HL-60 (cell line): ENCODE measurements at regions not wholly inside any gene's neighbourhood (a gene's known extent, or its start where the extent isn't known, plus 50 kb on each side); places are given as distances from the start of the nearest gene placed in this dataset.

Source experiments
- DNase-seq, 2 experiments: peaks; one replicate each; pipeline ENCODE4 v3.0.0-alpha.2; 2010 to 2020; ENCODE audit warnings: low read depth in 1 of 2, low spot score in 1 of 2
- H3K27ac ChIP-seq: fragments of 250-450 bp; sonication (Bioruptor Pico); replicated peaks from 2 replicates; pipeline ENCODE4 v1.5.1; 2020; ENCODE audit warnings: mild to moderate bottlenecking, moderate library complexity
- H3K27me3 ChIP-seq: fragments of 250-450 bp; sonication (Bioruptor Pico); 2 replicates; pipeline ENCODE4 v1.5.1; 2021; ENCODE audit warnings: mild to moderate bottlenecking, moderate library complexity; ENCODE audit not compliant: insufficient read depth, poor library complexity, severe bottlenecking
- H3K4me3 ChIP-seq: replicated peaks from 2 replicates; pipeline ENCODE4 v1.5.1; 2011; ENCODE audit warnings: mild to moderate bottlenecking, control low read depth, low read length; ENCODE audit not compliant: insufficient read depth
- GABPA ChIP-seq: IDR thresholded peaks from 2 replicates; pipeline ENCODE4 v1.6.1; 2012; ENCODE audit warnings: low read depth
- POLR2AphosphoS5 ChIP-seq: IDR thresholded peaks from 2 replicates; pipeline ENCODE4 v1.6.1; 2012; ENCODE audit warnings: low read depth
- SPI1 ChIP-seq: IDR thresholded peaks from 2 replicates; pipeline ENCODE4 v1.6.1; 2012; ENCODE audit warnings: low read depth, mild to moderate bottlenecking, borderline replicate concordance
- TF ChIP-seq, protein P1 (sequence below): IDR thresholded peaks from one replicate; pipeline ENCODE4 v1.5.1; 2011; ENCODE audit warnings: low read length, control low read depth, inconsistent platforms; ENCODE audit not compliant: insufficient read depth
- TF ChIP-seq, protein P2 (sequence below): IDR thresholded peaks from 2 replicates; pipeline ENCODE4 v1.6.1; 2012; ENCODE audit warnings: low read depth; ENCODE audit not compliant: insufficient replicate concordance

DNA sequence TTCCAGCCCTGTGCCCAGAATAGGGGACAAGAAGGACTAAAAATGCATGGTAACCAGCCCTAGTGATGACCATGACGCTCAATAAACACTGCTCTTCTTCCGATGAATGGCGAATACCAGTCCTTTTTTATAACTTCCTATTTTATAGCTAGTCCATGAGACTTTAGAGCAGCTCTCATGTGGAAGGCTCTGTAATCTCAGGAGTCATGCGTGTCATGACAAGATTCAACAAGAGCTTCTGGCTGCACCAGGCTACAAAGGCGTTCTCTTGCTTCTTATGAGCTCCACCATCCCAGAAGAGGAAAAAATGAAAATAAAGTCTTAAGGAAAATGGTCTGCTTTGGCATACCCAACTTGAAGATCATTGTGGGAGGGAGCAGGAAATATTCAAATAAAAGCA, 141.0 kb downstream of the TMCO5A start:
- Histone ChIP-seq H3K4me3 (no peak overlapping the region), H3K27me3 (peaks cover 19% of the 10 kb centered on the region), H3K27ac (no peak overlapping the region)
- TF ChIP-seq, protein P1, sequence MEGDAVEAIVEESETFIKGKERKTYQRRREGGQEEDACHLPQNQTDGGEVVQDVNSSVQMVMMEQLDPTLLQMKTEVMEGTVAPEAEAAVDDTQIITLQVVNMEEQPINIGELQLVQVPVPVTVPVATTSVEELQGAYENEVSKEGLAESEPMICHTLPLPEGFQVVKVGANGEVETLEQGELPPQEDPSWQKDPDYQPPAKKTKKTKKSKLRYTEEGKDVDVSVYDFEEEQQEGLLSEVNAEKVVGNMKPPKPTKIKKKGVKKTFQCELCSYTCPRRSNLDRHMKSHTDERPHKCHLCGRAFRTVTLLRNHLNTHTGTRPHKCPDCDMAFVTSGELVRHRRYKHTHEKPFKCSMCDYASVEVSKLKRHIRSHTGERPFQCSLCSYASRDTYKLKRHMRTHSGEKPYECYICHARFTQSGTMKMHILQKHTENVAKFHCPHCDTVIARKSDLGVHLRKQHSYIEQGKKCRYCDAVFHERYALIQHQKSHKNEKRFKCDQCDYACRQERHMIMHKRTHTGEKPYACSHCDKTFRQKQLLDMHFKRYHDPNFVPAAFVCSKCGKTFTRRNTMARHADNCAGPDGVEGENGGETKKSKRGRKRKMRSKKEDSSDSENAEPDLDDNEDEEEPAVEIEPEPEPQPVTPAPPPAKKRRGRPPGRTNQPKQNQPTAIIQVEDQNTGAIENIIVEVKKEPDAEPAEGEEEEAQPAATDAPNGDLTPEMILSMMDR = no peak
- no peak for TF ChIP-seq POLR2AphosphoS5
- TF ChIP-seq GABPA = no peak
- TF ChIP-seq, protein P2, sequence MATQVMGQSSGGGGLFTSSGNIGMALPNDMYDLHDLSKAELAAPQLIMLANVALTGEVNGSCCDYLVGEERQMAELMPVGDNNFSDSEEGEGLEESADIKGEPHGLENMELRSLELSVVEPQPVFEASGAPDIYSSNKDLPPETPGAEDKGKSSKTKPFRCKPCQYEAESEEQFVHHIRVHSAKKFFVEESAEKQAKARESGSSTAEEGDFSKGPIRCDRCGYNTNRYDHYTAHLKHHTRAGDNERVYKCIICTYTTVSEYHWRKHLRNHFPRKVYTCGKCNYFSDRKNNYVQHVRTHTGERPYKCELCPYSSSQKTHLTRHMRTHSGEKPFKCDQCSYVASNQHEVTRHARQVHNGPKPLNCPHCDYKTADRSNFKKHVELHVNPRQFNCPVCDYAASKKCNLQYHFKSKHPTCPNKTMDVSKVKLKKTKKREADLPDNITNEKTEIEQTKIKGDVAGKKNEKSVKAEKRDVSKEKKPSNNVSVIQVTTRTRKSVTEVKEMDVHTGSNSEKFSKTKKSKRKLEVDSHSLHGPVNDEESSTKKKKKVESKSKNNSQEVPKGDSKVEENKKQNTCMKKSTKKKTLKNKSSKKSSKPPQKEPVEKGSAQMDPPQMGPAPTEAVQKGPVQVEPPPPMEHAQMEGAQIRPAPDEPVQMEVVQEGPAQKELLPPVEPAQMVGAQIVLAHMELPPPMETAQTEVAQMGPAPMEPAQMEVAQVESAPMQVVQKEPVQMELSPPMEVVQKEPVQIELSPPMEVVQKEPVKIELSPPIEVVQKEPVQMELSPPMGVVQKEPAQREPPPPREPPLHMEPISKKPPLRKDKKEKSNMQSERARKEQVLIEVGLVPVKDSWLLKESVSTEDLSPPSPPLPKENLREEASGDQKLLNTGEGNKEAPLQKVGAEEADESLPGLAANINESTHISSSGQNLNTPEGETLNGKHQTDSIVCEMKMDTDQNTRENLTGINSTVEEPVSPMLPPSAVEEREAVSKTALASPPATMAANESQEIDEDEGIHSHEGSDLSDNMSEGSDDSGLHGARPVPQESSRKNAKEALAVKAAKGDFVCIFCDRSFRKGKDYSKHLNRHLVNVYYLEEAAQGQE = no peak
- TF ChIP-seq SPI1 = no peak
- no peak for DNase-seq

DNA sequence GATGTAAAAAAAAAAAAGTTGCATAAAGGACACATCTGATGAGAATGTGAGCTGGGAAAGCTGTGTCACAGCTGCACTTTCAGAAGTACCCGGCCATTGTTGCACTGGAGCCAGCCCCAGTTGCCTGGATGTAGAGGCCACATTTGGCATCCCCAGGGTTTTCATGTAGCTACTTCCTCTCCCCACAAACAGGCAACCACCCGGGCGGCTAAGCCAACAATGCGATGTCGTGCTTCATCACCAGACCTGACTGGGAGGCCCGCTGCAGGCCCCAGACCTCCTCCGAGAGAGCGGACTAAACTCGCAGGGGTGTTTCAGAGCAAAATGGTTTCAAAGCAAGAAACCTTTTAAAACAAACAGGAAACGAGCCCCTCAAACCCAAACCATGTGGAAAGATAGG, 142.3 kb downstream of the TMCO5A start:
- TF ChIP-seq SPI1 (no peak), GABPA (no peak), POLR2AphosphoS5 (no peak)
- TF ChIP-seq, protein P2 = no peak
- TF ChIP-seq, protein P1 = no peak
- H3K27me3 ChIP-seq = peaks cover 19% of the 10 kb centered on the region
- H3K27ac ChIP-seq = no peak overlapping the region
- no peak overlapping the region for H3K4me3 ChIP-seq
- DNase-seq = no peak

DNA sequence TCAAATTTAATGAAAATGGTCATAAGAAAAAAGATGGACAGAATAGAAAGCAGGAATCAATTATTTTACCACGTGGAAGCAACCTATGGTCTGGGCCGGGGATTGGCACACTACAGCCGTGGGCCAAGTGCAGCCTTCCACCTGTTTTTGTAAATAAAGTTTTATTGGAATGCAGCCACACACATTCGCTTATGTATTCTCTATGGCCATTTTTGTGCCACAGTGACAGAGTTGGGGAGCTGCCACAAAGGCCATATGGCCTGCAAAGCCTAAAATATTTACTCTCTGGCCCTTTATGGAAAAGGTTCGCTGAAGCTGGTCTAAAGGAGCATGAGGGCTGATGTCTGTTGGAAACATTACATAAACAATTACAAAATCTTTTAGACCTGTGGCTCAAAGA, 144.8 kb downstream of the TMCO5A start:
- H3K4me3 ChIP-seq = no peak overlapping the region
- H3K27me3 ChIP-seq = peaks cover 4% of the 10 kb centered on the region
- TF ChIP-seq, protein P1 = no peak
- TF ChIP-seq POLR2AphosphoS5 = no peak
- no peak for TF ChIP-seq SPI1
- no peak for TF ChIP-seq GABPA
- TF ChIP-seq, protein P2 = no peak
- H3K27ac ChIP-seq = no peak overlapping the region
- no peak for DNase-seq
